ENCODE measurements at regions not wholly inside any gene's neighbourhood (a gene's known extent, or its start where the extent isn't known, plus 50 kb on each side); places are given as distances from the start of the nearest gene placed in this dataset.

DNA sequence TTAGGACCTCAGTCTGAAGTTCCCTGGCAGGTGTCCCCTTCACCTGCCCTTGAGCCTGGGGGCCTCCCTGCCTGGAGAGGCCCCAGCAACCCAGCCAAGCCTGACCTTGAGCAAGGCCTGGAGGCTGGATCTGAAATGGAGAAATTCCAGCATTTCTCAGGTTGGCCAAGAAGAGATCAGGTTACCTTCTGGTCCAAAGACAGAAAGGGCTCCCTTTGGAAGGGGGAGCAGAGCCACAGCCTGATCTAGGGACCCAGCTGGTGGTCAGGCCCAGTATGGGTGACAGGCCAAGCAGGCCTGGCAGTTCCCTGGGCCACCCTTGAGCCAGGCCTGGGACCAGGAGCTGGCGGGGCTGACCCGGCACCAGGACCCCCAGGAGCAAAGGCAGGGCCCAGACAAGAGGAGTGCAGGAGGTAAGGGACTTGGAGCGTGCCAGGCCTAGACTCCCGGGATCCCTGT, 82.8 kb downstream of the TNFAIP2 start:
- TF ChIP-seq, protein P1, sequence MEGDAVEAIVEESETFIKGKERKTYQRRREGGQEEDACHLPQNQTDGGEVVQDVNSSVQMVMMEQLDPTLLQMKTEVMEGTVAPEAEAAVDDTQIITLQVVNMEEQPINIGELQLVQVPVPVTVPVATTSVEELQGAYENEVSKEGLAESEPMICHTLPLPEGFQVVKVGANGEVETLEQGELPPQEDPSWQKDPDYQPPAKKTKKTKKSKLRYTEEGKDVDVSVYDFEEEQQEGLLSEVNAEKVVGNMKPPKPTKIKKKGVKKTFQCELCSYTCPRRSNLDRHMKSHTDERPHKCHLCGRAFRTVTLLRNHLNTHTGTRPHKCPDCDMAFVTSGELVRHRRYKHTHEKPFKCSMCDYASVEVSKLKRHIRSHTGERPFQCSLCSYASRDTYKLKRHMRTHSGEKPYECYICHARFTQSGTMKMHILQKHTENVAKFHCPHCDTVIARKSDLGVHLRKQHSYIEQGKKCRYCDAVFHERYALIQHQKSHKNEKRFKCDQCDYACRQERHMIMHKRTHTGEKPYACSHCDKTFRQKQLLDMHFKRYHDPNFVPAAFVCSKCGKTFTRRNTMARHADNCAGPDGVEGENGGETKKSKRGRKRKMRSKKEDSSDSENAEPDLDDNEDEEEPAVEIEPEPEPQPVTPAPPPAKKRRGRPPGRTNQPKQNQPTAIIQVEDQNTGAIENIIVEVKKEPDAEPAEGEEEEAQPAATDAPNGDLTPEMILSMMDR (IDR thresholded peaks at IDR 0.05) = no peak
- no peak for TF ChIP-seq POLR2A (IDR thresholded peaks at IDR 0.05)
